Stomach (tissue), 8 donors: ENCODE measurements at regions not wholly inside any gene's neighbourhood (a gene's known extent, or its start where the extent isn't known, plus 50 kb on each side); places are given as distances from the start of the nearest gene placed in this dataset.

Experiments
- DNase-seq, 2 donors: peaks; one replicate each; pipeline versions ENCODE4 v3.0.0 to v3.0.0-alpha.2; 2013 to 2019
- H3K27ac ChIP-seq, 5 donors: fragments of 200-600 bp in 4 of 5; sonication (generic) in 4 of 5; one replicate each; pipeline ENCODE4 v1.5.1; 2013 to 2019; ENCODE audit warnings: mild to moderate bottlenecking in 1 of 5, moderate library complexity in 1 of 5
- H3K27me3 ChIP-seq, 3 donors: fragments of 200-600 bp; sonication (generic); one replicate each; pipeline ENCODE4 v1.5.1; 2017 to 2019; ENCODE audit warnings: mixed run types in 1 of 3
- H3K36me3 ChIP-seq, 4 donors: fragments of 200-600 bp; sonication (generic); 1 replicate in 3 of 4; 2 replicates in 1 of 4; pipeline ENCODE4 v1.5.1; 2016 to 2019
- H3K4me1 ChIP-seq, 4 donors: fragments of 200-600 bp; sonication (generic); one replicate each; pipeline ENCODE4 v1.5.1; 2016 to 2019
- H3K4me3 ChIP-seq, 4 donors: fragments of 200-600 bp; sonication (generic) in 3 of 4; one replicate each; pipeline ENCODE4 v1.5.1; 2016 to 2019; ENCODE audit warnings: mild to moderate bottlenecking in 1 of 4
- H3K9me3 ChIP-seq, 4 donors: fragments of 200-600 bp; sonication (generic); one replicate each; pipeline ENCODE4 v1.5.1; 2016 to 2019
- EP300 ChIP-seq: sonication (generic); formaldehyde crosslinking; IDR thresholded peaks from one replicate; pipeline ENCODE4 v1.6.1; 2017; ENCODE audit warnings: antibody characterized with exemption
- POLR2A ChIP-seq, 4 donors: fragments of 450-650 bp; IDR thresholded peaks; one replicate each; pipeline ENCODE4 v1.6.1; 2016; ENCODE audit warnings: antibody characterized with exemption in 4 of 4, control low read depth in 2 of 4, mild to moderate bottlenecking in 1 of 4, moderate library complexity in 1 of 4
- POLR2AphosphoS5 ChIP-seq, 3 donors: sonication (generic); formaldehyde crosslinking; IDR thresholded peaks; one replicate each; pipeline ENCODE4 v1.6.1; 2016; ENCODE audit warnings: antibody characterized with exemption in 3 of 3
- WGBS, 5 donors: extraction: QIAGEN DNeasy Blood & Tissue Kit in 3 of 5; methylation state at CpG; one replicate each; pipeline versions ENCODE4 v1.1.5 to v1.1.7; 2013 to 2018; 5-methylcytosine and 5-hydroxymethylcytosine counted together
- intact Hi-C: fragments of 100-400 bp; cut with DNase I; formaldehyde crosslinking; loops from one replicate; pipeline ENCODE4 v1.15.1; 2023; ENCODE audit warnings: low total_unique reads
- TF ChIP-seq, protein P1 (sequence below), 7 experiments: fragments of 450-650 bp in 4 of 7; fragments of 200-600 bp in 3 of 7; sonication (generic) in 3 of 7; IDR thresholded peaks; one replicate each; pipeline ENCODE4 v1.5.1; 2016 to 2019; ENCODE audit warnings: antibody characterized with exemption in 7 of 7, control low read depth in 2 of 7, mild to moderate bottlenecking in 1 of 7
- donor health status: healthy with polysubstance abuse.
- donor health status: Bipolar disorder and iron deficiency.
- donor health status: healthy.

DNA sequence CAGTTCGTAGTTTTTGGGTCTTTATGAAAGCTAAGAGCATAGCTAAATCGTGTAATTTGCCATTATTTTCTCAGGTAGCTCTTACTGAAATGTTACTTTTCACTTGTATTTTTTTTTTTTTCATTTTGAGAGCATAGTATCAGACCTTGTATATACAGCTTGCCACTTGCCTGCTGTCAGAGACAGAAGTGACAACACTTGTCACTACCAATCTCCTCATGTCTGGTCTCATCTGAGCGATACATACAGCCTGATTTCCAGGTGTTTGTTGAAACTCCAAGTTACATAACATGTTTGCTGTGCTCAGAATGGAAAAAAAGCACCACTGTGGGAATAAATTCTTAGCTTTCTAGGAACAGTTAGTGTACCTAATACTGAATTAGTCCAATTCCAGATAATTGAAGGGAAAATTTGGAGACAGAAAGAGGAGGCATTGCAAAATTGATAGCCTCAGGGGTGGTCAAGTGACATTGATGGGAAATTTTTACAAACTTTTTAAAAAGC is 621.4 kb upstream of the PKN2 start:
- Histone ChIP-seq H3K27me3 (no peaks in the 10 kb centered on the region), H3K4me1 (peaks cover 0 to 8% (median 2%) of the 10 kb centered on the region in 4 donors), H3K9me3 (no peaks in the 10 kb centered on the region), H3K27ac (no peak overlapping the region), H3K4me3 (no peak overlapping the region), H3K36me3 (no peaks in the 10 kb centered on the region)
- no peak for DNase-seq
- intact Hi-C loops = no loop called here
- 81 to 90% (median 83%) methylated on average over 3 of the region's 3 CpGs for WGBS, 5 donors
- TF ChIP-seq, protein P1, sequence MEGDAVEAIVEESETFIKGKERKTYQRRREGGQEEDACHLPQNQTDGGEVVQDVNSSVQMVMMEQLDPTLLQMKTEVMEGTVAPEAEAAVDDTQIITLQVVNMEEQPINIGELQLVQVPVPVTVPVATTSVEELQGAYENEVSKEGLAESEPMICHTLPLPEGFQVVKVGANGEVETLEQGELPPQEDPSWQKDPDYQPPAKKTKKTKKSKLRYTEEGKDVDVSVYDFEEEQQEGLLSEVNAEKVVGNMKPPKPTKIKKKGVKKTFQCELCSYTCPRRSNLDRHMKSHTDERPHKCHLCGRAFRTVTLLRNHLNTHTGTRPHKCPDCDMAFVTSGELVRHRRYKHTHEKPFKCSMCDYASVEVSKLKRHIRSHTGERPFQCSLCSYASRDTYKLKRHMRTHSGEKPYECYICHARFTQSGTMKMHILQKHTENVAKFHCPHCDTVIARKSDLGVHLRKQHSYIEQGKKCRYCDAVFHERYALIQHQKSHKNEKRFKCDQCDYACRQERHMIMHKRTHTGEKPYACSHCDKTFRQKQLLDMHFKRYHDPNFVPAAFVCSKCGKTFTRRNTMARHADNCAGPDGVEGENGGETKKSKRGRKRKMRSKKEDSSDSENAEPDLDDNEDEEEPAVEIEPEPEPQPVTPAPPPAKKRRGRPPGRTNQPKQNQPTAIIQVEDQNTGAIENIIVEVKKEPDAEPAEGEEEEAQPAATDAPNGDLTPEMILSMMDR (IDR thresholded peaks at IDR 0.05) = no peak
- no peak for TF ChIP-seq POLR2AphosphoS5 (IDR thresholded peaks at IDR 0.05)
- TF ChIP-seq POLR2A (IDR thresholded peaks at IDR 0.05) = no peak
- no peak for TF ChIP-seq EP300

DNA sequence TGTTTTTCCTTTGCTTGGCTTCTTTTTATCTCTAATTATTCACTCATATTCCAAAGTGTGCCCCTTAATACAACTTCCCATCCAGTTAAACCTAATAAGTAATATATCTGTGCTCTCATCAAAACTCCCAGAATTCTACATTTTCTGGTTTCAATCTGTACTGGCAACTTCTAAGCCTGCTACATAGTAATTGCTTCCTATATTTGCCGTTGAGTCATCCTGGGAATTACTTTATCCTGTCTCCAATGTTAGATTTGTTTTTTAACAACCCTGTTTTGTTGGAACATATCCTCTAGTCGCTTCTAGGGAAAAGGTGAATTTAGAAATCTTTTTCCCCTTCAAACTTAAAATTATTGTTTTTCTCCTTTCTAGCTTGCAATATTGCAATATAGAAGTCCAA is 620.5 kb upstream of the PKN2 start:
- Histone ChIP-seq H3K27ac (no peak overlapping the region), H3K9me3 (no peaks in the 10 kb centered on the region), H3K36me3 (no peaks in the 10 kb centered on the region), H3K4me1 (peaks cover 0 to 8% (median 2%) of the 10 kb centered on the region in 4 donors), H3K27me3 (no peaks in the 10 kb centered on the region), H3K4me3 (no peak overlapping the region)
- DNase-seq = no peak
- 72 to 84% (median 75%) methylated on average over 2 of the region's 2 CpGs for WGBS, 5 donors
- intact Hi-C loops = no loop called here
- TF ChIP-seq POLR2A (IDR thresholded peaks at IDR 0.05) (no peak), EP300 (no peak), POLR2AphosphoS5 (IDR thresholded peaks at IDR 0.05) (no peak)
- TF ChIP-seq, protein P1 (IDR thresholded peaks at IDR 0.05) = no peak

DNA sequence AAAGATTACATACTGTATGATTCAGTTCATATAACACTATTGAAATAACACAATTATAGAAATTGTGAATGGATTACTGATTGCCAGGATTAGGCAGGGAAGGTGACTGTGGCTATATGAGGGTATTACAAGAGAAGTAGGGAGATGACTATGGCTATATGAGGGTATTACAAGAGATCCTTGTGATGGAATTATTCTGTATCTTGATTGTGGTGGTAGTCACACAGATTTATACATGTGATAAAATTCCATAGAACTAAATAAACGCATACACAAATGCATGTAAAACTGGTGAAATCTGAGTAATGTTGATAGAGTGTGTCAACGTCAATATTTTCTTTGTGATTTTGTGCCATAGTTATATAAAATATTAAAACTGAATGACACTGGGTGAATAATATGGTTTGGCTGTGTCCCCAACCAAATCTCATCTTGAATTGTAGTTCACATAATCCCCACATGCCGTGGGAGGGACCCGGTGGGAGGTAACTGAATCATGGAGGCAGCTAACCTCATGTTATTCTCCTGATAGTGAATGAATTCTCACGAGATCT is 615.6 kb upstream of the PKN2 start:
- H3K27ac ChIP-seq = no peak overlapping the region
- intact Hi-C loops = no loop called here
- H3K27me3 ChIP-seq = no peaks in the 10 kb centered on the region
- no peak overlapping the region for H3K4me3 ChIP-seq
- no peaks in the 10 kb centered on the region for H3K4me1 ChIP-seq
- 81 to 88% (median 86%) methylated on average over 5 of the region's 5 CpGs for WGBS, 5 donors
- no peaks in the 10 kb centered on the region for H3K9me3 ChIP-seq
- DNase-seq = no peak
- TF ChIP-seq, protein P1 (IDR thresholded peaks at IDR 0.05) = no peak
- TF ChIP-seq EP300 (no peak), POLR2A (IDR thresholded peaks at IDR 0.05) (no peak), POLR2AphosphoS5 (IDR thresholded peaks at IDR 0.05) (no peak)
- H3K36me3 ChIP-seq = no peaks in the 10 kb centered on the region

DNA sequence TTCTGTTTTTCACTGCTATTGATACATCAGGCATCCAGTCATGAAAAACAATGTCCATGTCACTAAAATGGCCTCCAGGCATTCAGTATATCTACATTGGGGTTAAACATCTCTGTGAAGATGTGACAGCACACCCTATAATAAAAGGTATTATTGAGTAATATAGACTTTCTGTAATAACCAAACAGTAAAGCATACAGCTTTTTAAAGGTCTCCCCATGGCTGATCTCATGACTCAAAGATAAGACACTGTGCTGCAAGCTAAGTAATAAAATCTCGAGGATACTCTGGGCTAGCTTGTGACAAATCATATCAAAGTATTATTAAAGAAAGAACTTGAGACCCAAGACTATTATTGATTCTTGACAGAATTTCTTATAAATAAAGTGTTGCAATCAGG is 613.1 kb upstream of the PKN2 start:
- Histone ChIP-seq H3K4me1 (no peaks in the 10 kb centered on the region), H3K36me3 (no peaks in the 10 kb centered on the region), H3K9me3 (no peaks in the 10 kb centered on the region), H3K27ac (no peak overlapping the region), H3K27me3 (no peaks in the 10 kb centered on the region), H3K4me3 (no peak overlapping the region)
- intact Hi-C loops = loop anchor here (10.0 kb wide), 1 partner anchor 766 kb away; no protein-coding TSS in a partner anchor
- TF ChIP-seq POLR2AphosphoS5 (IDR thresholded peaks at IDR 0.05) = no peak
- TF ChIP-seq EP300 = no peak
- TF ChIP-seq, protein P1 (IDR thresholded peaks at IDR 0.05) = no peak
- 63 to 74% (median 65%) methylated on average over 1 of the region's 1 CpG for WGBS, 5 donors
- DNase-seq = no peak
